ENCODE measurements at regions not wholly inside any gene's neighbourhood (a gene's known extent, or its start where the extent isn't known, plus 50 kb on each side); places are given as distances from the start of the nearest gene placed in this dataset.

DNA sequence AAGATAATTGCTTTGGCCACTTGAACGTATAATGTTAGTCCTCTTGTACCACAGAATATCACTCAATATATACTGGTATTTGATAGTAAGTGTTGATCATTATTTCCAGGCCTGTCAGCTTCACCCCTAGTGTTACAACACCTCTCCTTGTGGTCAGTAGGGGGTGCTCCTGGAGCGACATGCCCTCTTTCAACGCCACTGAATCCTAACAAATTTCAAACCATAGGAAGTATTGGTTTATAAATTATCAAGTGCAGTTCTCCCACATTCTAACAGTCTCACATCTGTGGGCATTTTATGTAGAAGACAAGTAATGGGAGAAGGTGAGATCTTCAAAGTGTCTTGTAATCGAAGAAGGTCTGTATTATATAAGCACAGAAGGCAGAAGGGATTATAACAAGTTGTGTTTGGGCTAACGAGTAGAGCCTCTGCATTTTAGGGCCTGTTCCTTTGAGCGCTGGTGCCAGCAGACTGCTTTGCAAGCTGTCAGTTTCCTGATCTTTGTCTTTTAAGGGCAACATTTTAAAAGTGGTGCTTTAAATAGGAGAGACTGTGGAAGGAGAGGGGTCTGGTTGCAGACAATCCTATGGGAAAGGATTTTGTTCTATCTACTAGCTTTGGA is 57.1 kb upstream of the CEP162 start (continued):
- TF ChIP-seq CHD7 (IDR thresholded peaks at IDR 0.05; ENCODE audit: insufficient replicate concordance, low read length) = no peak
- peak; percentile 79 to 80 for TF ChIP-seq RAD21 (IDR thresholded peaks at IDR 0.05 in 1 of 2, conservative IDR thresholded peaks at IDR 0.05 in 1 of 2; ENCODE audit: low read depth in 2 of 2, low read length in 2 of 2)
- TF ChIP-seq SP4 (IDR thresholded peaks at IDR 0.05; ENCODE audit: low read length) = no peak
- no peak for TF ChIP-seq KDM5A (IDR thresholded peaks at IDR 0.05; ENCODE audit: low read length)
- no peak for TF ChIP-seq NANOG (IDR thresholded peaks at IDR 0.05; ENCODE audit: insufficient read depth, low read depth, low read length, poor library complexity, severe bottlenecking)
- no peak for TF ChIP-seq CHD1 (IDR thresholded peaks at IDR 0.05; ENCODE audit: low read depth, low read length)
- no peak for TF ChIP-seq GTF2F1 (IDR thresholded peaks at IDR 0.05; ENCODE audit: borderline replicate concordance, low read depth, low read length)

Data from H1 (cell line).